H9 (cell line): ENCODE measurements at regions not wholly inside any gene's neighbourhood (a gene's known extent, or its start where the extent isn't known, plus 50 kb on each side); places are given as distances from the start of the nearest gene placed in this dataset.

Source experiments
- DNase-seq: peaks from one replicate; pipeline ENCODE4 v3.0.0-alpha.2; 2017
- H2AFZ ChIP-seq: one replicate; pipeline ENCODE4 v1.6.1; 2013; ENCODE audit warnings: mild to moderate bottlenecking, low read length, control low read depth, moderate library complexity
- H2AK5ac ChIP-seq: 2 replicates; pipeline ENCODE4 v1.6.1; 2013; ENCODE audit warnings: low read length, control low read depth, mixed read lengths; ENCODE audit not compliant: insufficient read length
- H2BK120ac ChIP-seq: one replicate; pipeline ENCODE4 v1.6.1; 2013; ENCODE audit warnings: low read depth, mild to moderate bottlenecking, low read length, control low read depth, inconsistent platforms; ENCODE audit not compliant: poor library complexity, severe bottlenecking
- H2BK12ac ChIP-seq: 2 replicates; pipeline ENCODE4 v1.6.1; 2013; ENCODE audit warnings: low read length, control low read depth, mixed read lengths, low read depth; ENCODE audit not compliant: insufficient read length
- H2BK15ac ChIP-seq: 2 replicates; pipeline ENCODE4 v1.6.1; 2013; ENCODE audit warnings: low read depth, low read length, control low read depth
- H2BK20ac ChIP-seq: one replicate; pipeline ENCODE4 v1.6.1; 2013; ENCODE audit warnings: low read depth, mild to moderate bottlenecking, low read length, control low read depth, inconsistent platforms; ENCODE audit not compliant: poor library complexity, severe bottlenecking
- H2BK5ac ChIP-seq: 2 replicates; pipeline ENCODE4 v1.6.1; 2013; ENCODE audit warnings: low read length, control low read depth, mixed read lengths; ENCODE audit not compliant: insufficient read length
- H3K14ac ChIP-seq: 2 replicates; pipeline ENCODE4 v1.6.1; 2013; ENCODE audit warnings: low read length, control low read depth; ENCODE audit not compliant: insufficient read depth
- H3K18ac ChIP-seq: 2 replicates; pipeline ENCODE4 v1.6.1; 2013; ENCODE audit warnings: low read depth, mild to moderate bottlenecking, mixed read lengths, low read length, control low read depth; ENCODE audit not compliant: insufficient read length
- H3K23ac ChIP-seq: 2 replicates; pipeline ENCODE4 v1.6.1; 2013; ENCODE audit warnings: low read length, control low read depth, mixed read lengths, low read depth; ENCODE audit not compliant: insufficient read length
- H3K23me2 ChIP-seq: 2 replicates; pipeline ENCODE4 v1.6.1; 2013; ENCODE audit warnings: low read depth, mild to moderate bottlenecking, mixed read lengths, low read length, control low read depth; ENCODE audit not compliant: insufficient read length, poor library complexity, severe bottlenecking
- H3K27ac ChIP-seq: 2 replicates; pipeline ENCODE4 v1.5.1; 2013; ENCODE audit warnings: low read length, control low read depth, mixed read lengths, low read depth; ENCODE audit not compliant: insufficient read length
- H3K27me3 ChIP-seq: 2 replicates; pipeline ENCODE4 v1.6.1; 2013; ENCODE audit warnings: low read length, control low read depth, inconsistent platforms; ENCODE audit not compliant: insufficient read depth
- H3K4ac ChIP-seq: 2 replicates; pipeline ENCODE4 v1.6.1; 2013; ENCODE audit warnings: low read depth, mild to moderate bottlenecking, control low read depth, inconsistent platforms, low read length, moderate library complexity
- H3K4me1 ChIP-seq: 2 replicates; pipeline ENCODE4 v1.6.1; 2013; ENCODE audit warnings: low read length, control low read depth, inconsistent platforms; ENCODE audit not compliant: insufficient read depth
- H3K4me2 ChIP-seq: 2 replicates; pipeline ENCODE4 v1.6.1; 2013; ENCODE audit warnings: low read length, control low read depth, mixed read lengths; ENCODE audit not compliant: insufficient read length, insufficient read depth
- H3K56ac ChIP-seq: 2 replicates; pipeline ENCODE4 v1.6.1; 2013; ENCODE audit warnings: low read depth, mild to moderate bottlenecking, mixed read lengths, low read length, control low read depth; ENCODE audit not compliant: insufficient read length
- H3K79me1 ChIP-seq: 2 replicates; pipeline ENCODE4 v1.6.1; 2013; ENCODE audit warnings: low read depth, mild to moderate bottlenecking, moderate library complexity, low read length, control low read depth, inconsistent platforms; ENCODE audit not compliant: insufficient read depth, poor library complexity, severe bottlenecking
- H3K79me2 ChIP-seq: 2 replicates; pipeline ENCODE4 v1.6.1; 2013; ENCODE audit warnings: low read length, control low read depth, inconsistent platforms; ENCODE audit not compliant: insufficient read depth
- H3K9ac ChIP-seq: 2 replicates; pipeline ENCODE4 v1.6.1; 2013; ENCODE audit warnings: low read length, control low read depth, mixed read lengths; ENCODE audit not compliant: insufficient read length; ENCODE audit errors: extremely low read depth
- H3K9me3 ChIP-seq: one replicate; pipeline ENCODE4 v1.6.1; 2013; ENCODE audit warnings: low read depth, low read length, inconsistent platforms; ENCODE audit not compliant: control insufficient read depth
- H3T11ph ChIP-seq: one replicate; pipeline ENCODE4 v1.6.1; 2013; ENCODE audit warnings: mild to moderate bottlenecking, low read length, control low read depth, inconsistent platforms
- H4K20me1 ChIP-seq: one replicate; pipeline ENCODE4 v1.6.1; 2013; ENCODE audit not compliant: control insufficient read depth, insufficient read length, insufficient read depth
- H4K5ac ChIP-seq: 2 replicates; pipeline ENCODE4 v1.6.1; 2013; ENCODE audit warnings: low read depth, mild to moderate bottlenecking, mixed read lengths, low read length, control low read depth; ENCODE audit not compliant: insufficient read length
- H4K8ac ChIP-seq: replicated peaks from 2 replicates; pipeline ENCODE4 v1.6.1; 2013; ENCODE audit warnings: low read length, control low read depth, mixed read lengths, low read depth; ENCODE audit not compliant: insufficient read length
- H4K91ac ChIP-seq: 2 replicates; pipeline ENCODE4 v1.6.1; 2013; ENCODE audit warnings: low read depth, mild to moderate bottlenecking, moderate library complexity, mixed read lengths, low read length, control low read depth; ENCODE audit not compliant: insufficient read length
- H3K27ac Mint-ChIP-seq, 3 experiments: 2 replicates in 2 of 3; 3 replicates in 1 of 3; pipeline ENCODE4 v1.8.0; 2020 to 2021; ENCODE audit warnings: mixed read lengths in 3 of 3, mild to moderate bottlenecking in 1 of 3, moderate library complexity in 1 of 3
- H3K27me3 Mint-ChIP-seq: 2 replicates; pipeline ENCODE4 v1.8.0; 2021; ENCODE audit warnings: low read depth, mild to moderate bottlenecking, moderate library complexity, mixed read lengths
- H3K36me3 Mint-ChIP-seq, 3 experiments: 2 replicates in 2 of 3; 3 replicates in 1 of 3; pipeline ENCODE4 v1.8.0; 2020 to 2021; ENCODE audit warnings: low read depth in 3 of 3, mixed read lengths in 3 of 3; ENCODE audit not compliant: insufficient read depth in 1 of 3
- H3K4me1 Mint-ChIP-seq, 2 experiments: 2 replicates each; pipeline ENCODE4 v1.8.0; 2020; ENCODE audit warnings: mixed read lengths in 2 of 2
- H3K4me3 Mint-ChIP-seq, 2 experiments: 2 replicates in 1 of 2; 3 replicates in 1 of 2; pipeline ENCODE4 v1.8.0; 2020 to 2021; ENCODE audit warnings: mild to moderate bottlenecking in 2 of 2, mixed read lengths in 2 of 2, moderate library complexity in 1 of 2
- H3K9me3 Mint-ChIP-seq, 2 experiments: 2 replicates in 1 of 2; 3 replicates in 1 of 2; pipeline ENCODE4 v1.8.0; 2020; ENCODE audit warnings: mild to moderate bottlenecking in 2 of 2, mixed read lengths in 2 of 2, moderate library complexity in 1 of 2
- CTCF ChIP-seq: fragments of 200-600 bp; sonication (generic); conservative IDR thresholded peaks from 3 replicates; pipeline ENCODE4 v1.8.0; 2021; ENCODE audit warnings: antibody characterized with exemption, mild to moderate bottlenecking
- WGBS: extraction: QIAGEN DNeasy Blood & Tissue Kit; methylation state at CpG from one replicate; pipeline ENCODE4 v1.1.7; 2013; ENCODE audit warnings: missing lambda C conversion rate, low lambda C conversion rate, mixed read lengths; ENCODE audit not compliant: insufficient read length; ENCODE audit errors: extremely low coverage; 5-methylcytosine and 5-hydroxymethylcytosine counted together

- Histone ChIP-seq H2AK5ac (no peak overlapping the region), H3K14ac (no peak overlapping the region), H3K9me3 (no peaks in the 10 kb centered on the region), H3K4me2 (no peak overlapping the region), H3K27ac (no peak overlapping the region), H2BK12ac (no peak overlapping the region), H3K56ac (no peak overlapping the region), H3T11ph (no peak overlapping the region), H2BK120ac (no peak overlapping the region), H2AFZ (no peak overlapping the region), H2BK20ac (no peak overlapping the region), H3K23me2 (no peaks in the 10 kb centered on the region), H2BK15ac (no peak overlapping the region), H3K79me2 (no peaks in the 10 kb centered on the region; the same call in 1 of the 2 replicates), H2BK5ac (no peak overlapping the region), H3K4ac (no peak overlapping the region), H4K20me1 (no peaks in the 10 kb centered on the region), H3K18ac (no peak overlapping the region), H3K23ac (no peak overlapping the region), H4K8ac (no peak overlapping the region), H4K5ac (no peak overlapping the region), H3K79me1 (no peaks in the 10 kb centered on the region), H3K4me1 (no peaks in the 10 kb centered on the region; the same call in 1 of the 2 replicates), H3K27me3 (no peaks in the 10 kb centered on the region), H3K9ac (no peak overlapping the region), H4K91ac (no peak overlapping the region)
- Mint-ChIP-seq H3K9me3 (no peaks in the 10 kb centered on the region), H3K27ac (peak overlapping the region in 2 of 3 experiments; percentile 19 to 37; a peak in 3 of 7 replicates), H3K36me3 (peaks cover 5 to 21% (median 20%) of the 10 kb centered on the region in 3 experiments; a peak in 6 of 7 replicates), H3K4me3 (no peak overlapping the region; a peak in 1 of 5 replicates), H3K4me1 (peaks cover 23 to 27% of the 10 kb centered on the region in 2 experiments), H3K27me3 (peaks cover 1% of the 10 kb centered on the region; the same call in 1 of the 2 replicates)
- no peak for TF ChIP-seq CTCF
- no CpG with 5 or more reads among the region's 11 CpGs for WGBS
- DNase-seq = no peak
These were observed 202.5 kb downstream of the GLI2 start for GRCh38 chr2:120938045-120938771.
